Hepatocyte (in vitro differentiated cells): ENCODE measurements at regions not wholly inside any gene's neighbourhood (a gene's known extent, or its start where the extent isn't known, plus 50 kb on each side); places are given as distances from the start of the nearest gene placed in this dataset.

ENCODE experiments used
- DNase-seq: peaks from one replicate; pipeline ENCODE4 v3.0.0-alpha.2; 2016; ENCODE audit warnings: low spot score
- H2AFZ ChIP-seq: fragments of 200-600 bp; sonication (generic); 2 replicates; pipeline ENCODE4 v1.6.0; 2016; ENCODE audit warnings: antibody characterized with exemption, mild to moderate bottlenecking
- H3K27ac ChIP-seq: fragments of 200-600 bp; sonication (generic); 2 replicates; pipeline ENCODE4 v1.5.1; 2016; ENCODE audit warnings: mild to moderate bottlenecking
- H3K27me3 ChIP-seq: fragments of 200-600 bp; sonication (generic); 2 replicates; pipeline ENCODE4 v1.6.1; 2016
- H3K36me3 ChIP-seq: fragments of 200-600 bp; sonication (generic); replicated peaks from 2 replicates; pipeline ENCODE4 v1.5.1; 2016; ENCODE audit warnings: low read depth; ENCODE audit not compliant: insufficient read depth
- H3K4me1 ChIP-seq: fragments of 200-600 bp; sonication (generic); 2 replicates; pipeline ENCODE4 v1.5.1; 2016; ENCODE audit warnings: mild to moderate bottlenecking, moderate library complexity; ENCODE audit not compliant: insufficient read depth
- H3K4me2 ChIP-seq: fragments of 200-600 bp; sonication (generic); 2 replicates; pipeline ENCODE4 v1.6.0; 2016
- H3K4me3 ChIP-seq: fragments of 200-600 bp; sonication (generic); 2 replicates; pipeline ENCODE4 v1.5.1; 2016; ENCODE audit warnings: mild to moderate bottlenecking
- H3K79me2 ChIP-seq: fragments of 200-600 bp; sonication (generic); 2 replicates; pipeline ENCODE4 v1.6.0; 2017; ENCODE audit warnings: mild to moderate bottlenecking
- H3K9me2 ChIP-seq: fragments of 200-600 bp; sonication (generic); replicated peaks from 2 replicates; pipeline ENCODE4 v1.6.0; 2017; ENCODE audit warnings: mild to moderate bottlenecking; ENCODE audit not compliant: insufficient read depth
- H3K9me3 ChIP-seq: fragments of 200-600 bp; sonication (generic); 2 replicates; pipeline ENCODE4 v1.5.1; 2016; ENCODE audit warnings: low read depth, mild to moderate bottlenecking
- H4K20me1 ChIP-seq: fragments of 200-600 bp; sonication (generic); 2 replicates; pipeline ENCODE4 v1.6.0; 2016; ENCODE audit warnings: mild to moderate bottlenecking; ENCODE audit not compliant: insufficient read depth, poor library complexity, severe bottlenecking
- CTCF ChIP-seq: fragments of 200-600 bp; sonication (generic); IDR thresholded peaks from 2 replicates; pipeline ENCODE4 v1.5.1; 2016; ENCODE audit warnings: antibody characterized with exemption, mild to moderate bottlenecking; ENCODE audit not compliant: poor library complexity
- EZH2 ChIP-seq: fragments of 200-600 bp; sonication (generic); IDR thresholded peaks from 2 replicates; pipeline ENCODE4 v1.6.1; 2016; ENCODE audit warnings: antibody characterized with exemption, mild to moderate bottlenecking, borderline replicate concordance
- EZH2phosphoT487 ChIP-seq: fragments of 200-600 bp; sonication (generic); IDR thresholded peaks from one replicate; pipeline ENCODE4 v1.6.1; 2018; ENCODE audit warnings: antibody characterized with exemption, mild to moderate bottlenecking, low read depth, moderate library complexity; ENCODE audit not compliant: unreplicated experiment, severe bottlenecking
- WGBS: methylation state at CpG from one replicate; pipeline ENCODE4 v1.1.6; 2016; ENCODE audit warnings: low lambda C conversion rate; ENCODE audit errors: missing lambda C conversion rate; 5-methylcytosine and 5-hydroxymethylcytosine counted together

DNA sequence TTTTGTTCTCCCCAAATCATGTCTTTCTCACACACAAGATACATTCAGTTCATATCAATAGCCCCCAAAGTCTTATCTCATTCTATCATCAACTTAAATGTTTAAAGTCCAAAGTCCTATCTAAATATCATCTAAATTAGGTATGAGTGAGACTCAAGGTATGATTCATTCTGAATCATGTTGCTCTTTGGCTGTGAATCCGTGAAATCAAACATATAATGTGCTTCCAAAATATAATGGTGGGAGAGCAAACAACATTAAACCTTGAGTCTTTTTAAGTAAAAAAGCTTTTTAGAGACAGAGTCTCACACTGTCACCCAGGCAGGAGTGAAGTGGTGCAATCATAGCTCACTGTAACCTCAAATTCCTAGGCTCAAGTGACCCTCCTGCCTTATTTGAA is 139.1 kb downstream of the SAMMSON start:
- no peak for DNase-seq
- Histone ChIP-seq H3K27ac (no peak overlapping the region), H3K9me3 (no peaks in the 10 kb centered on the region), H3K4me2 (no peak overlapping the region), H4K20me1 (no peaks in the 10 kb centered on the region), H3K4me1 (no peaks in the 10 kb centered on the region), H3K79me2 (no peaks in the 10 kb centered on the region), H3K4me3 (no peak overlapping the region), H3K9me2 (no peaks in the 10 kb centered on the region), H3K27me3 (no peaks in the 10 kb centered on the region), H2AFZ (no peak overlapping the region), H3K36me3 (no peaks in the 10 kb centered on the region)
- TF ChIP-seq CTCF = no peak
- TF ChIP-seq EZH2 = no peak
- no peak for TF ChIP-seq EZH2phosphoT487
- 24% methylated on average over 1 of the region's 1 CpG for WGBS
